OCI-LY3 (cell line): ENCODE measurements at regions not wholly inside any gene's neighbourhood (a gene's known extent, or its start where the extent isn't known, plus 50 kb on each side); places are given as distances from the start of the nearest gene placed in this dataset.

Source experiments
- H2AFZ ChIP-seq: fragments of 200-600, 300-600 bp; shearing (Covaris generic); 2 replicates; pipeline ENCODE4 v1.6.0; 2014; ENCODE audit warnings: antibody characterized with exemption, low read depth, low read length
- H3K27ac ChIP-seq: fragments of 200-600, 300-600 bp; sonication (generic); 2 replicates; pipeline ENCODE4 v1.5.1; 2014; ENCODE audit warnings: mild to moderate bottlenecking, low read length, moderate library complexity, mixed read lengths
- H3K27me3 ChIP-seq: fragments of 200-600, 300-600 bp; sonication (generic); 2 replicates; pipeline ENCODE4 v1.6.1; 2014; ENCODE audit warnings: low read depth, low read length, mixed read lengths
- H3K36me3 ChIP-seq: fragments of 200-600, 300-600 bp; sonication (generic); replicated peaks from 2 replicates; pipeline ENCODE3; 2014; ENCODE audit warnings: low read depth, low read length, mixed read lengths
- H3K4me1 ChIP-seq: fragments of 300-600, 200-600 bp; sonication (generic); 2 replicates; pipeline ENCODE4 v1.6.1; 2014; ENCODE audit warnings: low read length, mixed read lengths
- H3K4me2 ChIP-seq: fragments of 200-600, 300-600 bp; sonication (generic); 2 replicates; pipeline ENCODE4 v1.6.1; 2014; ENCODE audit warnings: low read length, mixed read lengths
- H3K4me3 ChIP-seq: fragments of 300-600, 200-600 bp; sonication (generic); 2 replicates; pipeline ENCODE4 v1.5.1; 2014; ENCODE audit warnings: antibody characterized with exemption, mild to moderate bottlenecking, low read length, moderate library complexity
- H3K79me2 ChIP-seq: fragments of 300-600, 200-600 bp; shearing (Covaris generic); 2 replicates; pipeline ENCODE4 v1.6.1; 2014; ENCODE audit warnings: mild to moderate bottlenecking, low read length, mixed read lengths
- H3K9ac ChIP-seq: fragments of 300-600, 200-600 bp; shearing (Covaris generic); 2 replicates; pipeline ENCODE4 v1.6.0; 2014; ENCODE audit warnings: mild to moderate bottlenecking, low read length, moderate library complexity
- H3K9me3 ChIP-seq: fragments of 200-600, 300-600 bp; shearing (Covaris generic); 2 replicates; pipeline ENCODE4 v1.6.1; 2014; ENCODE audit warnings: low read length, mixed read lengths; ENCODE audit not compliant: insufficient read depth
- H4K20me1 ChIP-seq: fragments of 200-600, 300-600 bp; sonication (generic); 2 replicates; pipeline ENCODE4 v1.6.1; 2016; ENCODE audit warnings: low read length, mixed read lengths; ENCODE audit not compliant: insufficient read depth
- EZH2phosphoT487 ChIP-seq: fragments of 200-600 bp; shearing (Covaris generic); IDR thresholded peaks from 2 replicates; pipeline ENCODE4 v1.6.1; 2018; ENCODE audit warnings: antibody characterized with exemption, mixed run types, low read depth
- TF ChIP-seq, protein P1 (sequence below): fragments of 200-600, 300-600 bp; sonication (generic); IDR thresholded peaks from 2 replicates; pipeline ENCODE4 v1.5.1; 2014; ENCODE audit warnings: antibody characterized with exemption, low read length, low read depth

DNA sequence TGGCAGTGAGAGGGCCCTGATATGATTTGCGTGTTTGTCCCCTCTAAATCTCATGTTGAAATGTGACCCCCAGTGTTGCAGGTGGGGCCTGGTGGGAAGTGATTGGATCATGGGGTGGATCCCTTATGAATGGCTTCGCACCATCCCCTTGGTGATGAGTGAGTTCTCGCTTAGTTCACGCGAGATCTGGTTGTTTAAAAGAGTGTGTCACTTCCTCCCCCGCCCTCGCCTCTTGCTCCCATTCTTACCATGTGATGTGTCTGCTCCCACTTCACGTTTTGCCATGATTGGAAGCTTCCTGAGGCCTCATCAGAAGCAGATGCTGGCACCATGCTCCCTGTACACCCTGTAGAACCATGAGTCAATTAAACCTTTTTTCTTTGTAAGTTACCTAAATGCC, 319.9 kb upstream of the ID2 start:
- Histone ChIP-seq H3K4me3 (no peak overlapping the region), H3K4me1 (peaks cover 43% of the 10 kb centered on the region), H2AFZ (no peak overlapping the region), H3K9ac (no peak overlapping the region), H3K79me2 (no peaks in the 10 kb centered on the region), H4K20me1 (no peaks in the 10 kb centered on the region), H3K27ac (no peak overlapping the region), H3K36me3 (no peaks in the 10 kb centered on the region), H3K27me3 (no peaks in the 10 kb centered on the region), H3K4me2 (no peak overlapping the region), H3K9me3 (no peaks in the 10 kb centered on the region)
- TF ChIP-seq, protein P1, sequence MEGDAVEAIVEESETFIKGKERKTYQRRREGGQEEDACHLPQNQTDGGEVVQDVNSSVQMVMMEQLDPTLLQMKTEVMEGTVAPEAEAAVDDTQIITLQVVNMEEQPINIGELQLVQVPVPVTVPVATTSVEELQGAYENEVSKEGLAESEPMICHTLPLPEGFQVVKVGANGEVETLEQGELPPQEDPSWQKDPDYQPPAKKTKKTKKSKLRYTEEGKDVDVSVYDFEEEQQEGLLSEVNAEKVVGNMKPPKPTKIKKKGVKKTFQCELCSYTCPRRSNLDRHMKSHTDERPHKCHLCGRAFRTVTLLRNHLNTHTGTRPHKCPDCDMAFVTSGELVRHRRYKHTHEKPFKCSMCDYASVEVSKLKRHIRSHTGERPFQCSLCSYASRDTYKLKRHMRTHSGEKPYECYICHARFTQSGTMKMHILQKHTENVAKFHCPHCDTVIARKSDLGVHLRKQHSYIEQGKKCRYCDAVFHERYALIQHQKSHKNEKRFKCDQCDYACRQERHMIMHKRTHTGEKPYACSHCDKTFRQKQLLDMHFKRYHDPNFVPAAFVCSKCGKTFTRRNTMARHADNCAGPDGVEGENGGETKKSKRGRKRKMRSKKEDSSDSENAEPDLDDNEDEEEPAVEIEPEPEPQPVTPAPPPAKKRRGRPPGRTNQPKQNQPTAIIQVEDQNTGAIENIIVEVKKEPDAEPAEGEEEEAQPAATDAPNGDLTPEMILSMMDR = no peak
- TF ChIP-seq EZH2phosphoT487 = no peak

DNA sequence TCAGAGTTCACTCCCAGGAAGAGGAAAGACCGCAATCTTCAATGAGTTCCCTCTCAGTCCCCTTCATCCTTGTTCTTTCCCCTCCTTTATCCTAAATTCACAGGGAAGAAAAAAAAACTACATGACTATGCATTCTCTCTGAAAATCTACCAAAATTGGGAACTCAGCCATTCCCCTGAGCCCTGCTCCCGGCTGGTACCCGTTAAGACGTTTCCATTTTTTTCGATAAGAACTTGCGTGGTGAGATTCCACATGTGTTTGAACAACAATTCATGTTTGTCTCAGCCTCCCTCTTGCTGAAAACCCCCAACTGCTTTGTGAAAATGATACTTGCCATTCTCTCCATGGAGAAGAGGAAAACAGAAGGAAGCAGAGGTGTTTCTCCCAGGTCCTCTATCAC, 318.7 kb upstream of the ID2 start:
- H3K79me2 ChIP-seq = no peaks in the 10 kb centered on the region
- H3K9me3 ChIP-seq = no peaks in the 10 kb centered on the region
- no peak overlapping the region for H3K27ac ChIP-seq
- no peak overlapping the region for H3K9ac ChIP-seq
- H3K27me3 ChIP-seq = no peaks in the 10 kb centered on the region
- no peaks in the 10 kb centered on the region for H4K20me1 ChIP-seq
- H3K4me3 ChIP-seq = no peak overlapping the region
- H3K4me2 ChIP-seq = no peak overlapping the region
- H3K4me1 ChIP-seq = peaks cover 50% of the 10 kb centered on the region
- H2AFZ ChIP-seq = no peak overlapping the region
- no peaks in the 10 kb centered on the region for H3K36me3 ChIP-seq
- TF ChIP-seq, protein P1 = no peak
- TF ChIP-seq EZH2phosphoT487 = no peak

DNA sequence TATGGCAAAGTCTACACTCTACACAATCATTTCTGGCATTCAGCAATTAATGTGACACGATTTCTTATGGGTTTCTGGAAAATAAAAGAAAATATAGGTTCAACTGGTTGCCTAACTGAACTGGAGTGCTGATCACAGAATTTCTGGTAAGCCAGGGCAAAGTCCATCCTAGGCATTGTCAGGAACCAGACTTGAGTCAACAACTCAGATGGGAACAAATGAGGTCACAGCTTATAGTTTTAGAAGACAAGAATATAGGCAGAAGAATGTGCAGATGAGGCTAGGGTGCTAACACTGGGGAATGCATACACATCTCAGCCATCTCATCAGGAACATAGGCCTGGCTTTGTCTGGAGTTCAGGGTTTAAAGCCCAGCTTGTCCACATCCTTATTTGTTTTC, 317.2 kb upstream of the ID2 start:
- Histone ChIP-seq H3K27ac (no peak overlapping the region), H3K79me2 (no peaks in the 10 kb centered on the region), H3K36me3 (no peaks in the 10 kb centered on the region), H3K9ac (no peak overlapping the region), H2AFZ (no peak overlapping the region), H3K4me2 (no peak overlapping the region), H4K20me1 (no peaks in the 10 kb centered on the region), H3K9me3 (no peaks in the 10 kb centered on the region), H3K4me1 (peaks cover 49% of the 10 kb centered on the region), H3K4me3 (no peak overlapping the region), H3K27me3 (no peaks in the 10 kb centered on the region)
- TF ChIP-seq, protein P1 = no peak
- no peak for TF ChIP-seq EZH2phosphoT487

DNA sequence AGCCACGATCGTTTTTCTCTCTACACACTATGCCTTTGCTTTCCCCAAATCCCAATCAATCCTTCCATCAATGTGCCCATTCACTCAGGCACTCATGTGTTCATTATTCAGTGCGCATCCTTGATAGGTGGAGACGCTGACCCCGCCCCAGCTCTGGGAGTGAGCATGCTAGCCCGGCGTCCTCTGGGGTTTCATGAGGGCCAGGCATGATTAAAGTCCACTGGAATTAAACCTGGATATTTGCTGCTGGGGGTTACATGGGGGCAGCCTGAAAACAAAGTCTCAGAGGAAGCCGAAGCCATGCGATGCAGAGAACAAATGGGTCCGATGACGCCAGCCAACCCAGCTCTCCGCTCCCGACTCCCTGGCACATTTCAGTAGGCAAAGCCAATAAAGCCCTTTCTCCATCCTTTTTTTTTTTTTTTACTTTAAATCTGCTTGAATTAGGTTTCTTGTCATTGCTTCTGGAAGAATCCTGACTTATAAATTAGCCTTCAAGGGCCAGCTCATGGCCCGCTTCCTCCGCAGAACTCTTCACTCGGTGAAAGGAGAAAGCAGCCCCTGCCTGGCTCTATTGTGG, 316.4 kb upstream of the ID2 start:
- no peaks in the 10 kb centered on the region for H3K36me3 ChIP-seq
- no peak overlapping the region for H3K27ac ChIP-seq
- TF ChIP-seq EZH2phosphoT487 = no peak
- H3K4me2 ChIP-seq = no peak overlapping the region
- H2AFZ ChIP-seq = no peak overlapping the region
- H3K9ac ChIP-seq = no peak overlapping the region
- H3K9me3 ChIP-seq = no peaks in the 10 kb centered on the region
- H3K27me3 ChIP-seq = no peaks in the 10 kb centered on the region
- peaks cover 49% of the 10 kb centered on the region for H3K4me1 ChIP-seq
- no peaks in the 10 kb centered on the region for H3K79me2 ChIP-seq
- no peak overlapping the region for H3K4me3 ChIP-seq
- no peaks in the 10 kb centered on the region for H4K20me1 ChIP-seq

DNA sequence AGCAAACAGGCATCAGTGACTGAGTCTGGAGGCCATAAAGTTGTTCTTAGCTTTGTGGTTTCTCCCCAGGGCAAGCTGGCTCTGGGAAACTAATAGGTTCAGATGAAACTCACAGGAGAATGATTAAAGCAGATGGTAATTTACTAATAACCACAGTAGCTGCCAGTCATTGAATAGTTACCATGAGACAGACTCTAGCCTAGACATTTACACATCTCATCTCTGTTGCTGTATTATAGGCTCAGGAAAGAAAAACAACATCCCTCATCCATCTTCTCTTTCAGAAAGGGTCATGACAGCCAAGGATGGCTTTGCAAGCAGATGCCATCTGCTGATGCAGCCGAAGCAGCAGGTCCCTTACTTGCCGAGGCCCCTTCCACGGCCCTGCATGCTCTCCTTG, 314.0 kb upstream of the ID2 start:
- Histone ChIP-seq H2AFZ (no peak overlapping the region), H3K79me2 (no peaks in the 10 kb centered on the region), H3K4me3 (peak overlapping the region; percentile 37), H3K36me3 (peaks cover 6% of the 10 kb centered on the region), H3K9me3 (no peaks in the 10 kb centered on the region), H3K27me3 (no peaks in the 10 kb centered on the region), H3K4me1 (peaks cover 53% of the 10 kb centered on the region), H3K9ac (peak overlapping the region; percentile 26; the same call in 1 of the 2 replicates), H3K27ac (peak overlapping the region; percentile 45), H4K20me1 (no peaks in the 10 kb centered on the region), H3K4me2 (peak overlapping the region; percentile 67)
- TF ChIP-seq, protein P1 = no peak
- no peak for TF ChIP-seq EZH2phosphoT487
